KMS-11 (cell line): ENCODE measurements at regions not wholly inside any gene's neighbourhood (a gene's known extent, or its start where the extent isn't known, plus 50 kb on each side); places are given as distances from the start of the nearest gene placed in this dataset.

Experiments
- H2AFZ ChIP-seq: fragments of 200-600 bp; sonication (generic); 2 replicates; pipeline ENCODE4 v1.6.1; 2016; ENCODE audit warnings: antibody characterized with exemption, mixed run types, low read depth
- H3K27ac ChIP-seq: fragments of 200-600 bp; sonication (generic); 2 replicates; pipeline ENCODE4 v1.6.1; 2016; ENCODE audit warnings: mild to moderate bottlenecking, mixed run types
- H3K27me3 ChIP-seq: fragments of 200-600 bp; sonication (generic); 2 replicates; pipeline ENCODE4 v1.6.1; 2017; ENCODE audit warnings: mild to moderate bottlenecking, low read depth, mixed run types, moderate library complexity; ENCODE audit not compliant: insufficient read depth
- H3K36me3 ChIP-seq: fragments of 200-600 bp; sonication (generic); 2 replicates; pipeline ENCODE4 v1.6.1; 2017; ENCODE audit warnings: mild to moderate bottlenecking, mixed run types; ENCODE audit not compliant: insufficient read depth
- H3K4me1 ChIP-seq: fragments of 200-600 bp; sonication (generic); 2 replicates; pipeline ENCODE4 v1.6.1; 2016; ENCODE audit warnings: mild to moderate bottlenecking, low read depth, mixed run types; ENCODE audit not compliant: poor library complexity, severe bottlenecking
- H3K4me2 ChIP-seq: fragments of 200-600 bp; sonication (generic); 2 replicates; pipeline ENCODE4 v1.7.0; 2016; ENCODE audit warnings: mild to moderate bottlenecking, mixed run types
- H3K4me3 ChIP-seq: fragments of 200-600 bp; sonication (generic); IDR thresholded peaks from 2 replicates; pipeline ENCODE4 v1.6.1; 2017; ENCODE audit warnings: low read depth, low read length, mixed read lengths; ENCODE audit not compliant: insufficient read depth
- H3K79me2 ChIP-seq: fragments of 200-600 bp; sonication (generic); 2 replicates; pipeline ENCODE4 v1.6.1; 2016; ENCODE audit warnings: low read depth, mixed run types; ENCODE audit not compliant: insufficient read depth
- H3K9ac ChIP-seq: fragments of 200-600 bp; sonication (generic); 2 replicates; pipeline ENCODE4 v1.6.1; 2016; ENCODE audit warnings: mild to moderate bottlenecking, mixed run types
- H4K20me1 ChIP-seq: fragments of 200-600 bp; sonication (generic); 2 replicates; pipeline ENCODE4 v1.6.1; 2016; ENCODE audit warnings: mild to moderate bottlenecking, mixed run types; ENCODE audit not compliant: insufficient read depth
- CTCF ChIP-seq: fragments of 200-600 bp; sonication (generic); conservative IDR thresholded peaks from 2 replicates; pipeline ENCODE4 v1.6.1; 2017; ENCODE audit warnings: low read depth, mild to moderate bottlenecking, antibody characterized with exemption, low read length, moderate library complexity, mixed read lengths

GRCh38 chr1:54480525-54480848 lies 67.5 kb upstream of the ACOT11 start:
- Histone ChIP-seq H3K27ac (no peak overlapping the region), H4K20me1 (no peaks in the 10 kb centered on the region), H3K9ac (no peak overlapping the region), H2AFZ (no peak overlapping the region), H3K79me2 (no peaks in the 10 kb centered on the region), H3K36me3 (no peaks in the 10 kb centered on the region), H3K4me3 (no peak overlapping the region), H3K27me3 (no peaks in the 10 kb centered on the region), H3K4me1 (no peaks in the 10 kb centered on the region), H3K4me2 (no peak overlapping the region)
- no peak for TF ChIP-seq CTCF

GRCh38 chr1:54479841-54480524 lies 68.0 kb upstream of the ACOT11 start:
- Histone ChIP-seq H3K4me3 (no peak overlapping the region), H3K4me2 (no peak overlapping the region), H4K20me1 (no peaks in the 10 kb centered on the region), H3K36me3 (no peaks in the 10 kb centered on the region), H3K4me1 (no peaks in the 10 kb centered on the region), H3K27me3 (no peaks in the 10 kb centered on the region), H2AFZ (no peak overlapping the region), H3K27ac (no peak overlapping the region), H3K79me2 (no peaks in the 10 kb centered on the region), H3K9ac (no peak overlapping the region)
- TF ChIP-seq CTCF, result no peak

- no peaks in the 10 kb centered on the region for H3K27me3 ChIP-seq
- H3K27ac ChIP-seq, result no peak overlapping the region
- H3K4me1 ChIP-seq, result no peaks in the 10 kb centered on the region
- H3K36me3 ChIP-seq, result no peaks in the 10 kb centered on the region
- no peak overlapping the region for H3K9ac ChIP-seq
- H3K79me2 ChIP-seq, result no peaks in the 10 kb centered on the region
- TF ChIP-seq CTCF, result no peak
- no peaks in the 10 kb centered on the region for H4K20me1 ChIP-seq
- no peak overlapping the region for H3K4me2 ChIP-seq
- no peak overlapping the region for H3K4me3 ChIP-seq
- no peak overlapping the region for H2AFZ ChIP-seq
Observed at GRCh38 chr1:54479251-54479650, 68.8 kb upstream of the ACOT11 start.

- Histone ChIP-seq H3K4me1 (no peaks in the 10 kb centered on the region), H3K4me2 (no peak overlapping the region), H3K9ac (no peak overlapping the region), H3K27ac (no peak overlapping the region), H3K79me2 (no peaks in the 10 kb centered on the region), H4K20me1 (no peaks in the 10 kb centered on the region), H3K4me3 (no peak overlapping the region), H3K36me3 (no peaks in the 10 kb centered on the region), H3K27me3 (no peaks in the 10 kb centered on the region), H2AFZ (no peak overlapping the region)
- no peak for TF ChIP-seq CTCF
Observed at GRCh38 chr1:54477153-54477561, 70.9 kb upstream of the ACOT11 start.
